HG03378 (cell line): ENCODE measurements at regions not wholly inside any gene's neighbourhood (a gene's known extent, or its start where the extent isn't known, plus 50 kb on each side); places are given as distances from the start of the nearest gene placed in this dataset.

Experiments
- ATAC-seq: cut with Tn5 transposase; IDR thresholded peaks from one replicate; pipeline ENCODE4 v1.9.1; 2021; ENCODE audit warnings: mild to moderate bottlenecking, moderate library complexity; ENCODE audit not compliant: unreplicated experiment

DNA sequence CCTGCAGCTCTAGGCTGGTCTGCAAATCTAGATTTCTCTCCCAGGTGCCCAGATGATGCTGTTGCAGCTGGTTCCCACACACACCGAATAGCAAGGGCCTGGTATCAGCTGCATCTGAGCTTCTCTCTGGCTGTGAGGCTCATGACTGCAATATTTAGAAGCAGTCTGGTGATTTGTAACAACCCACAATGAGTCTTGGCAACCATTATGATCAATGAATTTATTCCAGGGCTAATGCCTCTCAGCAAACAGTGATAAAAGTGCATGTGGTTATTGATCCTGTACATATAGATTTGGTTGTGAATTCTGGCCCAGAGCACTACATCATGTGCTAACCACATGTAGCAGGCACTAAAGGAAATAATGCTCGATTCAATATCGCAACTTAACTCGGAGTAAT lies 114.3 kb downstream of the ASCL4 start:
- no peak for ATAC-seq

DNA sequence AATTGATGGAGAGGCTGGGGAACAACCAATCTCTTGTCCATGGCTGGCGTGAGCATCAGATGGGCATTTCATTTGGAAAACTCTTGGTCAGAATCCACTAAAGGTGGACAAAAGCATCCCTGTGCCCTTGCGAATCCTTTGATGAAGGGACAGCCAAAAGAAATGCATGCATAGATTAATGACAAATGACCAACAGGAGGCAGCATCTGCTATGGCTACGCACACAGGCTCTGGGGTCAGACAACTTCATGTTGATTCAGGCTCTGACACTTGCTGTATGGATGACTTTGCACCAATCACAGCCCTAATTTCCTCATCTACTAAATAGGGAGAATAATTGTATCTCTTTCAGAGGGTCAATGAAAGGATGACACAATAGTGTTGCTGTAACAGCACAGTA lies 117.5 kb downstream of the ASCL4 start:
- ATAC-seq = no peak

DNA sequence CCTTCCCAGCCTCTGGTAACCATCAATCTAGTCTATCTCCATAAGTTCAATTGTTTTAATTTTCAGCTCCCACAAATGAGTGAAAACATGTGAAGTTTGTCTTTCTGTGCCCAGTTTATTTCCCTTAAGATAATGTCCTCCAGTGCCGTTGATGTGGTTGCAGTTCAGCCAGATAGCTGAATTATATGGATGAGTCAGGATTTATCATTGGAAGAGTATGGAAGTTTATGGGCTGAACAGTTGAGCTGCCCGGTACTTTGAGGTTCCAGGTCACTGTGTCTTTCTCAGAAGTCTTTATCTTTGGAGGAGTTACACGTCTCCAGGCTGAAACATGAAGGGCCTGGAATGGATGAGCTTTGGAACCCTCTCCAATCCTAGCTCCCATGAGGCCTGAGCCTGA lies 120.1 kb downstream of the ASCL4 start:
- ATAC-seq = no peak

DNA sequence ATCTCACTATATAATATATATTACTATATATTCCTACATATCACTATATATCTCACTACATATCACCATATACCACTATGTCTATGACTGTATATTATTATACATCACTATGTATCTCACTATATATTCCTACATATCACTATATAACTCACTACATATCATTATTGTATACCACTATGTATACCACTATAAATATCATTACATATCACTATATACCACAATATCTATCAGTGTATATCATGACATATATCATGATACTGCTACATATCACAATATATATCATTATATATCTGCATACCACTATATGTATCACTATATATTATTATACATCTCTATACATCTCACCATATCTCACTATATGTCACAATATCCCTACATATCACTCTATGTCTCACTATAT lies 121.5 kb downstream of the ASCL4 start:
- no peak for ATAC-seq

DNA sequence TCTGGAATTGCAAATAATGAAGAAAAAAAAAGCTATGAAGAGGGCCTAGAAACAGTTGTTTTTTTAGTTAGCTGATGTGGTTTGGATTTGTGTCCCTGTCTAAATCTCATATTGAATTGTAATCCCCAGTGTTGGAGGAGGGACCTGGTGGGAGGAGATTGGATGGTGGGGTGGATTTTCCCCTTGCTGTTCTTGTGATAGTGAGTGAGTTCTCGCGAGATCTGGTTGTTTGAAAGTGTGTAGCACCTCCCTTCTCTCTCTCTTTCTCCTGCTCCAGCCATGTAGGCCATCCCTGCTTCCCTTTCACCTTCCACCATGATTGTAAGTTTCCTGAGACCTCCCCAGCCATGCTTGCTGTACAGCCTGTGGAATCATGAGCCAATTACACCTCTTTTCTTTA lies 126.1 kb downstream of the ASCL4 start:
- ATAC-seq = no peak

DNA sequence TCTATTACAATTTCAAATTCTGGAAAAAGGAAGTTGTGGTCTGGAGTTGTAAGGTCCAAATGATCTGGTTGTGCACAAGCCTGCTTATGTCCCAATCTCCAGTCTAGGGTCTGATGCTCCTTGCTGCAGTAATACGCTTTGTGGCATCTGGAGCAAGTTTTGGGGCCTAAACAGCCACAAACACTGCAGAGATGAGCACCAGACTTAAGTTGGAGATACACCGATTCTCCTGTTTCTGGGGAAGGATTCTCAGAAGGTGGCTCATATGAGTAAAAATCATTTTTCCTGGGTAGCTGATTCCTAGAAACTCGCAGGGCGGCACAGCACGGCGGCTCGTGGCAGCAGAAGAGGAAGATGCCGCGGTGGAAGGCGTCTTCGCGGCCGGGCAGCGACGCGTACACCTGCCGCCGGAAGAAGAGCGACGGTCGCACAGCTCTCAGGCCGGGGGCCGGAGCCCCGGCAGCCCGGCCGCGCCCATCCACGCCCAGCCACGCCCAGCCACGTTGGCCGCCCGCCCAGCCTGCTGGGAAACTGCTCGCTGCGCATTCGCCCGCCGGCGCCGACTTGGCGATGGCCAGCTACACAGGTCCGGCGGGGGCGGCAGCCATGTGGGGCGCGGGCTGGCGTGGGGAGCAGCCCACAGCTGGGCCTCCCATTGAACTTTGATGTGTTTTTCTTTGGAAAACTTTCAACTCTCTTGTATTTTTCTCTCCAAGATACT lies 129.0 kb downstream of the ASCL4 start:
- ATAC-seq = peak; percentile 64

DNA sequence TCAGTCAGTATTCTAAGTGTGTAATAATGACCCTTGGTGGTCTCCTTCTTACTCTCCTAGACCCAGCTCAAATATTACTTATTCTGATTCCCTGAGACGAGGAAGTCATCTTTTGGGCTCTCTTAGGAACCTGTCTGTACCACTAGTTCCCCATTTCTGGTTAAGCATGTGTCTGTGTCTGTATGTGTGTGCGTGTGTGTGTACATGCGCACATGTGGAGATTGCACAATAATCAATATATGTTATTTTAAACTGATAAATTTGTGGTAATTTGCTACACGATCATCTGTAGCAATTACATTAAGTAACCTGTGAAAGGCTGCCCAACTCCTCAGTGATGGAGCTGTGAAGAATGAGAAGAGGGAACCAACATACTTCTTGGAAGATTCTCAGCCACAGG lies 132.2 kb downstream of the ASCL4 start:
- ATAC-seq = no peak

DNA sequence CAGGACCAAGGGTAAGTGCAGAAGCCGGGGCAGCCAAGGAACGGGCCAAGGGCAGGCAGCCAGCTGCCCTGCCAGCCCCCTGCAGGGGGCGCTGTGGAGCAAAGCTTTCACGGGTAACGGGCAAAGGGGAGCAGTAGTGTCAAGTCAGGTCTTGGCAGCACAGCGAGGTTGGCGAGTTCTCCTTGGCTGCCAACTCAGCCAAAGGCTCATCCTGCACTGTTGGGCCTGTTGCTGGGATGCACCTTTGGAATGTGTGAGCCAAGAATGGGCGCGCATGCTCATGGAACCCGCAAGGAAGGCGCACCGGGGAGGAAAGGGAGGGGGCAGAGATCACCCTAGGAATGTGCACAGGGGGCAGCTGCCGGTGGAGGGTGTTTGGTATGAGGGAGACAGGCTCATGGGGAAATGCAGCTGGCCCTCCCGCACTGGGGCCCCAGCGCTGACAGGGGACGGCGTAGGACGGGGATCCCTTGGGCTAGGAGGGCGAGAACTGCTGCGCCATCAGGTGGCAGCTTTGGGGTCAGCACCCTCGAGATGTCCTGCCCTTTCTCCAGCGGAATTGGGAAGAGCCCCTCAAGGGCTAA lies 138.0 kb downstream of the ASCL4 start:
- ATAC-seq = peak; percentile 53

DNA sequence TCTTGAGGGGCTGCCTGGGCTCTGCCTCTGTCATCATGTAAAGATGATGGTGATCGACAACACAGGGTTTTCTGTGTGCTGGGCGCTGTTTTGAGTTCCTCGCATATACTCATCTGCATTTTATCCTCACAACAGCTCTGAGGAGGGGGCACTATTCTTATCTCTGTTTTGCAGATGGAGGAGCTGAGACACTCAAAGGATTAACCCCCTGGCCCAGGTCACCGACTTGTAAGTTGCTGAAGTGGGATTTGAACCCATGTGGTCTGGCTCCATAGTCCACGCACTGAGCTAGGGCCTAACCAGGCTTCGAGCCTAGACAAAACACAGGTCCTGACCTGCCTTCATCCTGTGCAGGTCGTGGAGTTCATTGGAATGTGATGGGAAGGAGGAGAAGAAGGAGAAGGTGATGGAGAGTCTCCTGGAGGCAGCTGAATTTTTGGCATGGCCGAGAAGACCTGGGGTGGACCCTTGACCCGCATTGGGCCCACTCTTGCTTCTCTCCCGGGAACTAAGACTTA lies 140.0 kb downstream of the ASCL4 start:
- ATAC-seq = no peak

DNA sequence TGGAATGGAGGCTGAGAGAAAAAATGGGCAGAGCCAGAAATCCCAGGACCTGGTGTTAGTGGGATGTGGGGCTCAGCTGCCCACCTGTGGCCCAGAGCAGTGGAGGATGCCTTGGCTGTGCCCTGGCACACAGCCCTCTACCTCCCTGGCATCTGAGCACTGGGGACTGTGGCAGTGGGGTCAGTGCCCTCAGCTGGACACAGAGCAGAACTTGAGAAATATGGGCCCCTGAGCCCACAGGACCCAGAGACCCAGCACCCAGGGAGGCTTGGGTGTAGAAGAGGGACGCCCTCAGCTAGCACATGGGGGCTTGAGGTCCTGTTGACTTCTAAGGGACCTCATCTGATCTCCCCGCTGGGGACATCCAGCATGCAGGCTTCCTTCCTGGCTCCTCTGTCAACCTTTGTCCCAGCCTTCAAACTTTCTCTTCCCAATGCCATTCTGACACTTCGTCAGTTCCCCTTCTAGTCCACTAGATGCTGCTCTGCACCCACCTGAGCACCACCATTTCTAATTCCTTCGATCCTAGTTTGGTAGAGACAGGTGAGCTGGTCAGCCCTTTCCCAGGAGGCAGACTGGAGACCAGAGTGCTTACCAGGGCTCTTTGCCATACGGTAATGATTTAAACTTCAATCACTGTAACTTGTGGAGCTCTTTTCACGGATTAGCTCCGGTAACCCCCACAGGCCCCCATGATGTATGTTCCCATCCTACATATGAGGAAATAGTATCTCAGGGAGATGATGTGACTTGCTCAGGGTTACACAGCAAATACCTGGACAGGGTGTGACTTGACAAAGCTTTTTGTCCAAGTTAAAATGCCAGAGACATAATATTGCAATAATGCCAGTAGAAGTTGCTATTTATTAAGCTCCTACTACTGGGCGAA lies 143.7 kb downstream of the ASCL4 start:
- no peak for ATAC-seq

DNA sequence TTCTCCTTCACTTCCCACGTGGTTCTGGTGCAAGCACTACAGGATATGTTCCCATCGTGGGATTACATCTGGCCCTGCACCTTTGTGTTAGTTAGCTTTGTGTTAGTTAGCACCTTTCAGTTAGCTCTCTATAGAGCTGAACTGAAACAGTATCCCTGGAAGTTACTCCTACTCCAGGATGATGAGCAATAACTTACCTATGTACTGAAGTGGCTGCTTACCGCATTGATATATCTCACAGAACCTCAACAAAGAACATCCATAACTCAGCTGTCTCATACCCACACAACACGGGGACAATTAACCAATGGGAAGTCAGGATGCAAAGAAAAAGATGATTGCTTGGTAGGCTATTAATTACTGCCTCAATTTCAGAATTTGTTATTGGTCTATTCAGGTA lies 146.6 kb downstream of the ASCL4 start:
- no peak for ATAC-seq

DNA sequence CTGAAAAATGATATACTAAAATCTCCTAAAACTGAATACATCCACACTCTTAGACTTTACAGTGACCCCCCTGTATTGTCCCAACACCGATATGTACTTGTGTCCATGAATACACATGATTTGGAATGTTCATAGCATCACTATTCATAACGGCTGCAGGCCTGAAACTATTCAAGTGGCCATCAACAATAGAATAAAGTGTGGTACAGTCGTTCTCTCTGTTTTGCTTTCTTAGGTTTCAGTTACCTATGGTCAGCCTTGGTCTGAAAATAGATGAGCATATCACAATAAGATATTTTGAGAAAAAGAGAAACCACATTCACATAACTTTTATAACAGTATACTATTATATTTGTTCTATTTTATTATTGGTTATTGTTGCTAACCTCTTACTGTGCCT lies 150.6 kb downstream of the ASCL4 start:
- ATAC-seq = no peak

DNA sequence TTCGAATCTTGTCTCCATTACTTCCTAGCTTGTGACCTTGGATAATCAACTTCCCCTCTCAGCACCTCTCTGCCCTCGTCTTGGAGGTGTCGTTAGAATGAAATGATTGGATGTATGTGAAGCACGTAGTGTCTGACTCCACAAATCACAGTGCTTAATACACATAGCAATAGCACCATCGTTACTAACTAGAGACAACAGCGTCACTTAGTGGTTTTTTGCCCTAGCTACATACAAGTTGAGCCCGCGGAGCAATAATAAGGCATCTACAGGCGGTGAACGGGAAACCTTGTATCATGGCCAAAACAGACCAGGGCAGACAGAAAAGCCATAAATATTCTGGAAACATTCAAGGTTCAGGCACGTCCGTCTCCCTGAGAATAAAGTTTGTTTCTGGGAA lies 154.9 kb downstream of the ASCL4 start:
- no peak for ATAC-seq

DNA sequence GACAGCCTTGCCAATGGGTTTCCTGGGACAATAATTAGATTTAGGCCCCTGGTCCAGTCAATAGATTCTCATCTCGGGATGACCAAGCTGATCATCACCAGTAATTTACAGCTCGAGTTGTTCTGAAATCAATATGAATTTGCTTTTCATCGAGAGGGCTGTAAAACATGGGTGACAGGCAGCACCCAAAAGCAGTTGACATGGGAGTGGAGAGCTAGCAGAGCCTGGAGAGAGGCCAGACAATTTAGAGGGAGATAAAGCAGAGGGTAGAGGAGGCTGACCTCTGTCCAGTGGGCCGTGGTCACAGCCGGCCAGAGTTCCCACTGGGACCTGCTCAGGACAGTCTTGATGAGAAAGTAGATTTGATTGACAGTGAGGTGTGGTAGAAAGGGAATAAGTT lies 157.3 kb downstream of the ASCL4 start:
- ATAC-seq = no peak

DNA sequence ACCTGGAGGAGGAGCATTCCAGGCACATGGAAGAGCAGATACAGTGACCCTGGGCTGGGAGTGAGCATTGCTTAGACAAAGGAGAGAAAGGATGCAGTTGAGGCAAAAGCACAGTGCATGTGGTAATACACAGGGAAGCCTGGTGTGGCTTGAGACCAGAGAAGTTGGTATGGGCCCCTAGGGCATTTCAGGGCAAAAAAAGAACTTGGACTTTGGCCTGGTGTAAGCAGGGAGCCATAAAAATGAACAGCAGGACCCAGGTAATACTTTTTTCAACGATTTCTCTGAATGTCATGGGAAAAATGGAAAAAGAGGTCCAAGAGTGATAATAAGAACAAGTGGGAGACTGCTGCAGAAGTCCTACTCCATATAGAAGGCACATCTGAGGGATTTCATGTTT lies 163.9 kb downstream of the ASCL4 start:
- ATAC-seq = no peak

DNA sequence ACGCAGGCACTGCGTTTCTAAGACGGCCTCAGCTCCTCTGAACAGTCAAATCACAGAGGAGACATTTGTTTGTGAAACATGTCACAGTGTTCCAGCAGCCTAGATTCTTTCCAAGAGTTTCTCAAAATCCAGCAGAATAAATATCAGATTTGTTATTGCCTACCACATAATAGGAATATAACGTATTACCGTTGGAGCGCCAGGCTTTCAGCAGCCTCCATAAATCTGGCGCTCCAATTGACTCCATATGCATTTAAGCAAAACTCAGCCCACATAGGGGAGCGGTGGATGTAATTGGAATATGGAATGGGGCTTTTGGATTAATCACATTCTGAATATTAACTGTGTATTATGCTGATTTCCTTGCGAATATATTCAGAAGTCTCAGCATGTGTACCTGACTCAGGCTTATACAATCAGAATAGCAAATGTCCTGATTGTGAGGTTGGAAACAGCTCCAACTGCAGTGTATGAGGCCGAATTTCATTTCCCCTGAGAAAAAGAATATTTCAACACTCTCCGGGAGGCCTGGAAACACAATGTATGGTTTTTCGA lies 174.0 kb downstream of the ASCL4 start:
- ATAC-seq = no peak

DNA sequence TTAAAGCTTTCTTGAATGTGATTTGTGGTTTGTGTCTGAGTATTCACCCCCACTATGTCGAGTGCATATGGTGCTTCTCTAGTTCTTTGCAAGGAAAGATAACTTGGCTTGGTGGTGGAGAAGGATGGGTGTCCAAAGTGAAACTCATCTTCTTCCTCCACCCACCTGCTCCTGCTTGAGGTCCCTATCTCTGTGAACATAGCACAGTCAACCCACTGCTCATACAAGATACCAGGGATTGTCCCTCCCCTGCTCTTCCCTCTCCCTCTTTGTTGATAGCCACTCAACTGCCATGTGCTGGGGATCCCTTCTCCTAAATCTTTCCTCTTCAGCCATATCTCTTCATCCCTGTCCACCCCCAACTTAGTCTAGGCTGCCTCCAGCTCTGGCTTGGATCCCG lies 176.5 kb downstream of the ASCL4 start:
- ATAC-seq = no peak

DNA sequence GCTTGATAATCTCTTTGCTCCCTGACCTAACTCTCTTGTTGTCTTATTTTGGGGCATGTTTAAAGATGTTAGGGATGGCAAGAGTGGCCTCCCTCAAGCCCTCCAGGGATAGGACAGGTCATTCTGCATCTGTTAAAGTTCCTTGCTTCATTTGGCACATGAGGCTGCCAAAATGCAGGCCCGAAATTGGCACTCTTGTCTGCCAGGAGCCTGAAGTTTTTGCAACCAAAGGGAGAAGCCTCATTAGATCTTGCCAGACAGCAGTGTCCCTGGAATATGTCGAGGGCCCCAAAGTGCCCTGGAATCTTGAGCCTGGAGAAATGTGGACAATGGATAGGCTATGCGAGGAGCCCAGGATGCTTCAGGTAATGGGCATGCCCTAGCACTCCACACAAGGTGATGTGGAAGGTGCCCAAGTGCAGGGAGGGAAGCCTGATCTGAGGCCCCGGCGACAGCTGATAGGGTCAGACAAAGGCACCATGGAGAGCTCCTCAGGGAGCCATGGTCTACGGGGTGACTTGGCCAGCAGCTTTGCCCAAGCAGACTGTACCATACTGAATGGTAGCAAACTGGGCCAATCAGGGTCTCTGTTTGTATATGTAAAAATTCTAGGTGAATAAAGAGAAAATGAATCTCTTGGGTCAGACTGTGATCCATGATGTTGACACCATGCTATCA lies 173.0 kb upstream of the WSCD2 start:
- no peak for ATAC-seq

DNA sequence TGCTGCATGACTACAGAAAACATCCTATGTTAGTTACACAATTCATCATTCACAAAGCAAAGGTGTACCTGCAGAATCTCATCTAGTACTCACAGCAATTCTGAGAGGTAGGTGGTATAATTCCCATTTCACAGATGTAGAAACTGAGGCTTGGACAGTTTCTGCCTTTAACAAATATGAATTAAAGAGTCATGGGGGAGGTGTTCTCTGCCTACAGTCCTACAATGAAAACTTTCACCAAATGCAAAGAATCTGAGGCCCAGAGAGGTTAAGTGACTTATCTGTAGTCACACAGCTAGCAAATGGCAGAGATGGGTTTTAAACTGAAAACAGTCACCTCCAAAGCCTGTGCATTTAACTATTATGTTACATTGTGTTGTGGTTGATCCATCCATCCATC lies 171.6 kb upstream of the WSCD2 start:
- no peak for ATAC-seq

DNA sequence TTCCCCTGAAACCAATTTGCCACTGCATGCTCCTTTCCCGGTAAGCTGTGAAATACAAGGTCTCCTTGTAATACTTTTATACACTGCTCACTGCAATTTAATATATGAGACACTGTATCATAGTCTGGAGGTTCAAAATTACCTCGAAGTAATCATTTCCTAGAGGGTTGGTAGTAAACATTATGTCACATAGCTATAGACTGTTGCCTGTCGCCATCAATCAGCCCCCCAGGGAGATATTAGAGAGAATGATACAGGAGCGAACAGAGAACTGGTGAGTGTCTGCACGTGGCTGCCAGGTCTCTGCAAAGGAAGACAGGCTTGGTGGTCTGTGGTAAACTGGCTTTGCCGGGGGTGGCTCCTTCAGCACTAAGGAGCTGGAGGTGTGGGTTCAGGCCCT lies 165.5 kb upstream of the WSCD2 start:
- no peak for ATAC-seq

DNA sequence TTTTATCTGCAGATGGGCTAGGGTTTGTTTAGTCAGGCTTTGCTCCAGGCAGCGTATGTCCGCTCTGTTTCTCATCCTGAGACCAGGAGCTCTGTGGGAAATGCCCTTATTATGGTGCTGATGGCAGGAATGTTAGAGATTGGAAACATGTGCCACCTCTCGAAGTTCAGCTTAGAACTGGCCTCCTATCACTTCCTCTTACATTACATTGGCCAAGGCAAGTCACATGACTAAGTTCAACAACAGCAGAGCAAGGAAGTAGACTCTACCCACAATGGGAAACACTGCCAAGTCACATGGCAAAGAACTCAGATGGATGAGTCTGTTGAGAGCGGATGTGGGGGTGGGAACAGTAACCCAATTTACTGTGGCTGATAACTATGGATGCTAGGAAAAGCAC lies 161.9 kb upstream of the WSCD2 start:
- ATAC-seq = no peak
